Activated T-cell treated with anti-CD3 and anti-CD28 coated beads, Interleukin-2, amount 50 U/mL, for 4 hours (primary cell): ENCODE measurements at regions not wholly inside any gene's neighbourhood (a gene's known extent, or its start where the extent isn't known, plus 50 kb on each side); places are given as distances from the start of the nearest gene placed in this dataset.
"Not testable (repeated sequence)": the region's sequence is repeated elsewhere in the genome, so short reads cannot be mapped to it uniquely, and the experiment has no call there.

Source experiments
- ATAC-seq, 2 donors: fragments of 200-7000 bp; cut with Tn5 transposase; one replicate each; pipeline ENCODE4 v1.10.0; 2021
- DNase-seq: peaks from one replicate; pipeline ENCODE4 v3.0.0-alpha.2; 2020
- H3K27me3 Mint-ChIP-seq: one replicate; pipeline ENCODE4 v1.8.0; 2021; ENCODE audit warnings: low read depth, mixed read lengths
- H3K36me3 Mint-ChIP-seq: one replicate; pipeline ENCODE4 v1.8.0; 2022; ENCODE audit warnings: mixed read lengths; ENCODE audit not compliant: insufficient read depth
- H3K4me1 Mint-ChIP-seq: one replicate; pipeline ENCODE4 v1.8.0; 2021; ENCODE audit warnings: low read depth, mixed read lengths
- H3K4me3 Mint-ChIP-seq: one replicate; pipeline ENCODE4 v1.8.0; 2021; ENCODE audit warnings: mild to moderate bottlenecking, moderate library complexity, mixed read lengths
- H3K9me3 Mint-ChIP-seq: one replicate; pipeline ENCODE4 v1.8.0; 2021; ENCODE audit warnings: mixed read lengths

DNA sequence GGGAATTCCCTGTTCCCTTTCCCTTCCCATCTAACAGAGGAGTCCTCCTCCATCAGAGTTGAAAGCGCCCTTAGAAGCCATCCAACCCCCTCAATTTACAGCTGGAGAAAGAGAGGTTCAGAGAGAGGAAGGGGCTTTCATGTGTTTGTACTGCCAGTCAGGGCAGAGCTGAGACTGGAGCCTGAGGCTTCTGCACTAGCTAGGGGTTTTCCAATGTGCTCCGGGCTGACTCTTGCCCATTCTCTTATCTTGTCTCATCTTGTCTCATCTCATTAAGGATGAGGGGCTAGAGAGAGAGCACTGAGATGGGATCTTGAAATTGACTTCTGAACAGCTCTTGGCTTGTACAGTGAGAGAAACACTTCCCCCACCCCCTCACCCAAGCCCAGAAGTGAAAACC is 67.4 kb upstream of the SHB start:
- H3K4me1 Mint-ChIP-seq = no peaks in the 10 kb centered on the region
- DNase-seq (no peak), ATAC-seq (no peak)
- no peaks in the 10 kb centered on the region for H3K9me3 Mint-ChIP-seq
- H3K27me3 Mint-ChIP-seq = peaks cover 23% of the 10 kb centered on the region
- H3K36me3 Mint-ChIP-seq = no peaks in the 10 kb centered on the region
- no peak overlapping the region for H3K4me3 Mint-ChIP-seq

GRCh38 chr9:38134611-38135237 is 65.7 kb upstream of the SHB start:
- Mint-ChIP-seq H3K36me3 (no peaks in the 10 kb centered on the region), H3K4me3 (no peak overlapping the region), H3K4me1 (no peaks in the 10 kb centered on the region), H3K9me3 (no peaks in the 10 kb centered on the region), H3K27me3 (peaks cover 21% of the 10 kb centered on the region)
- ATAC-seq (no peak), DNase-seq (no peak)

GRCh38 chr9:38133595-38133994 is 64.6 kb upstream of the SHB start:
- no peak overlapping the region for H3K4me3 Mint-ChIP-seq

GRCh38 chr9:38132956-38133355 is 63.9 kb upstream of the SHB start:
- no peak overlapping the region for H3K4me3 Mint-ChIP-seq
- H3K36me3 Mint-ChIP-seq = no peaks in the 10 kb centered on the region
- DNase-seq (no peak), ATAC-seq (no peak)
- no peaks in the 10 kb centered on the region for H3K9me3 Mint-ChIP-seq
- H3K4me1 Mint-ChIP-seq = no peaks in the 10 kb centered on the region
- peaks cover 14% of the 10 kb centered on the region for H3K27me3 Mint-ChIP-seq

More at GRCh38 chr9:38133595-38133994, 64.6 kb upstream of the SHB start:
- DNase-seq (no peak), ATAC-seq (no peak)
- H3K9me3 Mint-ChIP-seq = no peaks in the 10 kb centered on the region
- H3K27me3 Mint-ChIP-seq = peaks cover 18% of the 10 kb centered on the region
- no peaks in the 10 kb centered on the region for H3K4me1 Mint-ChIP-seq
- H3K36me3 Mint-ChIP-seq = no peaks in the 10 kb centered on the region

DNA sequence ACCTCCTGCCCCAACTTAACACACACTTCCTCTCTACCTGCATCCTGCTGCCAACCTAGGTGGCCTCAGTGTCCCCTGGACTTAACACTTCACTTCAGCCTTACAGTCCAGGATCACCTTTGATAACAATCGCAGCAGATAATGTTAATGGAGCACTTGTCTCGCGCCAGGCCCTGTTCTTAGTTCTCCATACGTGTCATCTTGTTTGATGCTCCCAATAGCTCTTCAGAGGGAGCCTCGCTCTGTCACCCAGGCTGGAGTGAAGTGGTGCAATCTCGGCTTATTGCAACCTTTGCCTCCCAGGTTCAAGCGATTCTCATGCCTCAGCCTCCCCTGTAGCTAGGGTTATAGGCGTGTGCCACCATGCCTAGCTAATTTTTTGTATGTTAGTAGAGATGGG is 62.7 kb upstream of the SHB start:
- Mint-ChIP-seq H3K9me3 (no peaks in the 10 kb centered on the region), H3K36me3 (no peaks in the 10 kb centered on the region), H3K4me3 (no peak overlapping the region), H3K4me1 (no peaks in the 10 kb centered on the region), H3K27me3 (peaks cover 16% of the 10 kb centered on the region)
- no peak for ATAC-seq
- DNase-seq = no peak

- DNase-seq (no peak), ATAC-seq (no peak)
- H3K9me3 Mint-ChIP-seq = no peaks in the 10 kb centered on the region
- no peak overlapping the region for H3K4me3 Mint-ChIP-seq
- peaks cover 18% of the 10 kb centered on the region for H3K27me3 Mint-ChIP-seq
- no peaks in the 10 kb centered on the region for H3K36me3 Mint-ChIP-seq
- H3K4me1 Mint-ChIP-seq = no peaks in the 10 kb centered on the region
Observed at GRCh38 chr9:38130724-38131123, 61.7 kb upstream of the SHB start.

DNA sequence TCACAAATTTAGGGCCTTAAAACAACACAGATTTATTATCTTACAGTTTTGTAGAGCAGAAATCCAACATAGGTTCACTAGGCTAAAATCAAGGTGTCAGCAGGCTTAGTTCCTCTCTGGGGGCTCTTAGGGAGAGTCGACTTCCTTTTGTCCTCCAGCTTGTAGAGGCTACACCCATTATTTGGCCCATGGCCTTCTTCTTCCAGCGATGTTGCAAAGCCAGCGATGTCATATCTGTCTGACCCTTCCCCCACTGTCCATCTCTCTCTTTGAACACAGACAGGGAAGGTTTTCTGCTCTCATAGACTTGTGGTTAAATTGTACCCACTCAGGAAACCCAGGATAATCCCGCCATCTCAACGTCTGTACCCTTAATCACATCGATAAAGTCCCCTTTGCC is 60.3 kb upstream of the SHB start:
- no peak for DNase-seq
- Mint-ChIP-seq H3K27me3 (peaks cover 12% of the 10 kb centered on the region), H3K9me3 (no peaks in the 10 kb centered on the region)

GRCh38 chr9:38128752-38129270 is 59.8 kb upstream of the SHB start:
- Mint-ChIP-seq H3K4me1 (no peaks in the 10 kb centered on the region), H3K4me3 (no peak overlapping the region), H3K27me3 (peaks cover 12% of the 10 kb centered on the region), H3K9me3 (no peaks in the 10 kb centered on the region), H3K36me3 (no peaks in the 10 kb centered on the region)
- DNase-seq = no peak
- ATAC-seq = no peak

More for the DNA sequence above, 60.3 kb upstream of the SHB start:
- H3K4me1 Mint-ChIP-seq = no peaks in the 10 kb centered on the region
- H3K36me3 Mint-ChIP-seq = no peaks in the 10 kb centered on the region
- H3K4me3 Mint-ChIP-seq = no peak overlapping the region
- ATAC-seq = no peak

DNA sequence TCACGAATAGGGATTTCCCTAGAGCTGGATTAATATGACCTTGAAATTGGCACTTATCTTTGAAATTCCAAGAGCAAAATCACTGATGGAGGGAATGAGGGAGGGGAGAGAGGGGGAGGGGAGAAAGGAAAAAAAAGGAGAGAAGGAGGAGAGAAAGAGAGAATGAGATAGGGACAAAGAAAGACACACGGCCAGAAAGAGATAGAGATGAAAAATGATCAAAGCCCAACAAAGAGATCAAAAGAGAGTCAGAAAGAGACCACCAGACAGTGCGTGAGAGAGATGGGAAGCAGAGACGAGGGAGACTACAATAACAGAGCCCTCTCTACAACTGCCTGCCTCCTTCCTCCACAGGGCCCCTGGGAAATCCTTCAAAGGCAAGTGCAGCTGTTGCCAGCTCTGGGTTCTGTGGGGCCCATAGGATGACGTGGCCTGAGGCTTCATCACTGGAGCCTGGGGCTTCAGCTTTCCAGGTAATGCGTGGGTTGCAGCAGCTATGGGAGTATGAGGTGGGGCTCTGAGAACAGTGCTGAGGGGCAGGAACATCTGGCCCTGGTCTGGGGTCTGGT is 58.3 kb upstream of the SHB start:
- H3K9me3 Mint-ChIP-seq = no peaks in the 10 kb centered on the region
- ATAC-seq (no peak), DNase-seq (no peak)
- H3K27me3 Mint-ChIP-seq = peaks cover 9% of the 10 kb centered on the region
- no peaks in the 10 kb centered on the region for H3K4me1 Mint-ChIP-seq
- no peaks in the 10 kb centered on the region for H3K36me3 Mint-ChIP-seq
- H3K4me3 Mint-ChIP-seq = no peak overlapping the region

DNA sequence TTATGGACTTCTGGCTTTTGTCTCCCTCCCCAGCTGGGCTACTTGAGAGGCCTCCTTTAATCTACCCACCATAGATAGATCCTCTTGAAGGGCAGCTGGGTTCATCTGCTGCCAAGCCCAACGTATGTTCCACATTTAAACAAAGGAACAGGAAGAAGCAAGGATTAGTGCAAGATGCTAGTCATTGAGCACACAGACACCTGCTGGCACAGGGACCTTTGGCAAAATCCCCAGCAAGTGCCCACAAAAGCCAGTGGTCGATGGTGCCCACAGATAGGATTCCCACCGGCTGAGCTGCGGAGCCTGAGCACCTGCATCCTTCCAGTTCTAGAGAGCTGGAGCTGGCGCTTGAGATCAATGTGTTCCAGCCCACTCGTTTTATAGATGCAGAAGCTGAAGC is 57.7 kb upstream of the SHB start:
- no peak for ATAC-seq
- no peak for DNase-seq
- no peaks in the 10 kb centered on the region for H3K36me3 Mint-ChIP-seq
- no peaks in the 10 kb centered on the region for H3K9me3 Mint-ChIP-seq
- peaks cover 6% of the 10 kb centered on the region for H3K27me3 Mint-ChIP-seq
- no peak overlapping the region for H3K4me3 Mint-ChIP-seq
- no peaks in the 10 kb centered on the region for H3K4me1 Mint-ChIP-seq

GRCh38 chr9:38125889-38126288 is 56.9 kb upstream of the SHB start:
- no peaks in the 10 kb centered on the region for H3K36me3 Mint-ChIP-seq
- H3K4me3 Mint-ChIP-seq = no peak overlapping the region
- H3K9me3 Mint-ChIP-seq = no peaks in the 10 kb centered on the region
- DNase-seq (no peak), ATAC-seq (no peak)
- H3K4me1 Mint-ChIP-seq = no peaks in the 10 kb centered on the region
- H3K27me3 Mint-ChIP-seq = peaks cover 6% of the 10 kb centered on the region

DNA sequence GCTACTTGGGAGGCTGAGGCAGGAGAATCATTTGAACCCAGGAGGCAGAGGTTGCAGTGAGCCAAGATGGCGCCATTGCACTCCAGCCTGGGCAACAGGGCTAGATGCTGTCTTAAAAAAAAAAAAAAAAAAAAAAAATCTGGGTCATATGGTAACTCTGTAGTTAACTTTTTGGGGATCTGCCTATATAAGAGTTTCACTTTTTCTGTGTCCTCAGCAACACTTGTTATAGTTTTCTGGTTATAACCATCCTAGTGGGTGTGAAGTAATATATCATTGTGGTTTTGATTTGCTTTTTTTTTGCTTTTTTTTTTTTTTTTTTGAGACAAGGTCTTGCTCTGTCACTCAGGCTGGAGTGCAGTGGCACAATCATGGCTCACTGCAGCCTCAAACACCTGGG is 54.3 kb upstream of the SHB start:
- not testable (repeated sequence) for H3K9me3 Mint-ChIP-seq, H3K4me1 Mint-ChIP-seq, H3K36me3 Mint-ChIP-seq, H3K4me3 Mint-ChIP-seq, ATAC-seq, DNase-seq
- H3K27me3 Mint-ChIP-seq = peaks cover 15% of the 10 kb centered on the region

GRCh38 chr9:38120961-38121360 is 51.9 kb upstream of the SHB start:
- ATAC-seq = no peak
- H3K4me1 Mint-ChIP-seq = no peaks in the 10 kb centered on the region

DNA sequence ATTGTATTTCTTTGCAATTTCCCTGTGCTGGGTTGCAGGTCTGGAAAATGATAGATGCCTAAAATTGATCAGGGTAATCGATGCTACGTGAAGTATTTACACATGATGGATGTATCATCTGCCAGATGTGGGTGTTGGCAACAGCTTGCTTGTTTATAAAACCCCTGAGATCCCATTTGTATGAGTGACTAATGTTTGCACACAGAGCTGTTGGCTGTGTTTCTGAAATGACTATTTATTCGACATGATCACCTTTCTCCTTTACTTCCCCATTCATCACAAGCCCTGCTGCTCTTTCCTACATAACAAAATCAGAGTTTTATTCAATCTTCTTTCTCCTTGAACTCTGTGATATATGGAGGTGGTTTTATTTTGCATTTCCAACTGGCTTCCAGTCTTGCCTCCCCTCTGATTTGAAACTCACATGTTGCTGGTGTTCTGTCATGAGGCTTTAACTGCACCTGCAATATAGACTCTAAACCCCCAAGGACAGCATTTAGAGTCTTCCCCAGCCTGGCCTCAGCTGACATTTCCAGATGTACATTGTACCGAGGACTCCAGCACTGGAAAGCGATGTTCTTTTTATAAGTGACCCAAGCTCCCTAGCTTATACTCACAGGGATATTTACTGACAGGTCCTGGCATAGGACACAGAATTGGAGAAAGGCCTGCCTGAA is 50.7 kb upstream of the SHB start:
- ATAC-seq (no peak), DNase-seq (no peak)
- no peaks in the 10 kb centered on the region for H3K9me3 Mint-ChIP-seq
- H3K4me1 Mint-ChIP-seq = no peaks in the 10 kb centered on the region
- peaks cover 11% of the 10 kb centered on the region for H3K27me3 Mint-ChIP-seq
- H3K4me3 Mint-ChIP-seq = no peak overlapping the region
- H3K36me3 Mint-ChIP-seq = no peaks in the 10 kb centered on the region

More at GRCh38 chr9:38120961-38121360, 51.9 kb upstream of the SHB start:
- H3K36me3 Mint-ChIP-seq = no peaks in the 10 kb centered on the region
- H3K27me3 Mint-ChIP-seq = peaks cover 9% of the 10 kb centered on the region
- DNase-seq = no peak
- no peaks in the 10 kb centered on the region for H3K9me3 Mint-ChIP-seq
- H3K4me3 Mint-ChIP-seq = no peak overlapping the region

- no peak for DNase-seq
- Mint-ChIP-seq H3K4me3 (no peak overlapping the region), H3K27me3 (peaks cover 11% of the 10 kb centered on the region), H3K9me3 (no peaks in the 10 kb centered on the region), H3K4me1 (no peaks in the 10 kb centered on the region), H3K36me3 (no peaks in the 10 kb centered on the region)
- ATAC-seq = no peak
Observed at GRCh38 chr9:38118862-38119438, 49.9 kb upstream of the SHB start.
